Astrocyte of the spinal cord (primary cell): ENCODE measurements at regions not wholly inside any gene's neighbourhood (a gene's known extent, or its start where the extent isn't known, plus 50 kb on each side); places are given as distances from the start of the nearest gene placed in this dataset.

Source experiments
- DNase-seq: peaks from one replicate; pipeline ENCODE4 v3.0.0; 2011; ENCODE audit warnings: low read depth, low spot score
- H3K4me3 ChIP-seq: 2 replicates; pipeline ENCODE4 v1.5.1; 2011; ENCODE audit warnings: low read depth, mild to moderate bottlenecking, low read length, moderate library complexity
- CTCF ChIP-seq: IDR thresholded peaks from 2 replicates; pipeline ENCODE4 v1.5.1; 2012; ENCODE audit warnings: low read depth, mild to moderate bottlenecking, low read length, inconsistent platforms
- in situ Hi-C: cut with HindIII; loops from 2 replicates; pipeline ENCODE4 v1.10.0; 2017; ENCODE audit warnings: low sequenced_read_pairs

- no peak overlapping the region for H3K4me3 ChIP-seq
- no peak for TF ChIP-seq CTCF
- in situ Hi-C loops = no loop called here
- DNase-seq = no peak
Observed at GRCh38 chr14:82521191-82521590, 987.5 kb upstream of the SEL1L start.

- no peak overlapping the region for H3K4me3 ChIP-seq
- in situ Hi-C loops = no loop called here
- no peak for DNase-seq
Observed at GRCh38 chr14:82528016-82528415, 994.4 kb upstream of the SEL1L start.

GRCh38 chr14:82533351-82533750 lies 999.7 kb upstream of the SEL1L start:
- no peak for DNase-seq
- no peak for TF ChIP-seq CTCF
- in situ Hi-C loops = no loop called here
- no peak overlapping the region for H3K4me3 ChIP-seq

More at GRCh38 chr14:82528016-82528415, 994.4 kb upstream of the SEL1L start:
- no peak for TF ChIP-seq CTCF

- in situ Hi-C loops = no loop called here
- TF ChIP-seq CTCF = no peak
- DNase-seq = no peak
- H3K4me3 ChIP-seq = no peak overlapping the region
Observed at GRCh38 chr14:82536566-82536965, 1002.9 kb upstream of the SEL1L start.

GRCh38 chr14:82537831-82538230 lies 1004.2 kb upstream of the SEL1L start:
- TF ChIP-seq CTCF = no peak
- no peak for DNase-seq
- in situ Hi-C loops = no loop called here
- H3K4me3 ChIP-seq = no peak overlapping the region

GRCh38 chr14:82546401-82546800 lies 1012.7 kb upstream of the SEL1L start:
- no peak overlapping the region for H3K4me3 ChIP-seq
- DNase-seq = no peak
- TF ChIP-seq CTCF = no peak
- in situ Hi-C loops = no loop called here

GRCh38 chr14:82549306-82549990 lies 1015.8 kb upstream of the SEL1L start:
- in situ Hi-C loops = no loop called here
- H3K4me3 ChIP-seq = no peak overlapping the region
- TF ChIP-seq CTCF = no peak
- no peak for DNase-seq
